Stimulated activated effector memory CD8-positive, alpha-beta T cell treated with anti-CD3 and anti-CD28 coated beads, Interleukin-12 subunit alpha, Interleukin-12 subunit beta, amount 100 ng/mL, for 72 hours (primary cell): ENCODE measurements at regions not wholly inside any gene's neighbourhood (a gene's known extent, or its start where the extent isn't known, plus 50 kb on each side); places are given as distances from the start of the nearest gene placed in this dataset.
"Not testable (repeated sequence)": the region's sequence is repeated elsewhere in the genome, so short reads cannot be mapped to it uniquely, and the experiment has no call there.

Experiments
- ATAC-seq: fragments of 150-1000 bp; cut with Tn5 transposase; 2 replicates; pipeline ENCODE4 v1.10.0; 2021
- DNase-seq, 2 donors: peaks; one replicate each; pipeline ENCODE4 v3.0.0; 2021 to 2022; ENCODE audit warnings: low spot score in 2 of 2
- H3K27ac Mint-ChIP-seq: one replicate; pipeline ENCODE4 v1.8.0; 2022; ENCODE audit warnings: mild to moderate bottlenecking, mixed read lengths
- H3K36me3 Mint-ChIP-seq: one replicate; pipeline ENCODE4 v1.8.0; 2022; ENCODE audit warnings: mild to moderate bottlenecking, mixed read lengths
- H3K4me1 Mint-ChIP-seq: one replicate; pipeline ENCODE4 v1.8.0; 2022; ENCODE audit warnings: mixed read lengths
- H3K4me3 Mint-ChIP-seq: one replicate; pipeline ENCODE4 v1.8.0; 2022; ENCODE audit warnings: mild to moderate bottlenecking, mixed read lengths
- H3K9me3 Mint-ChIP-seq: one replicate; pipeline ENCODE4 v1.8.0; 2022; ENCODE audit warnings: mixed read lengths

DNA sequence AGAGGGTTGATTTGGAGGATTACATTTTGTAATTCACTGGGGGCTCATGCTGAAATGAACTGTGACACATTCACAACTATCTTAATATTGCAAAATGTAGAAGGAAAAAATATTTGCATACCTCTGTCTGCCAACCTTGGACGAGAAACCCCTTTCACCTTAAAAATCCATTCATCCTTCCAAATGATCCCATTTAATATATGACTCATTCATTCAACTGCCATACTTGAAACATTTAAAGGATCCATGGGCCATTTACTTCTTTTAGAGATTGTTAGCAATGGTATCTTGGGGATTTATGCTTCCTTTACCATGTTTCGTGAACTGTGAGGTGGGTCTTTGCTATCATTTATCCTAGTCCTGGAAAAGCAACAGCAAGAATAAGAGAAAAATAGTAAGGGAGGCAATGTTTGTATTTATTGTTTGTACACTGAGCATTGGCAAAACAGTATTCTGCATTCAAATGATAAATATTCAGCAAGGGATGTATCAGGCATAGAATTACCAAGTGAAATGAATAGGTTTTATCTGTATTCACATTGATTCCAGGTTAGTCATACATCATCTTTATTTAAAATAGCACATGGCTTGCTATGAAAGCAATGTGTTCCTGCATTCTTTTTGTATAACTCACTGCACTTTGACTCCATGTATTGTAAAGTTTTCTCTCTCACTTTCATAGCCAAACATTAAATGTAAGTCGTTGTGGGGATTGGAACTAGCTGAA, 378.1 kb downstream of the NSUN3 start:
- ATAC-seq (no peak), DNase-seq (no peak)
- Mint-ChIP-seq H3K4me1 (no peaks in the 10 kb centered on the region), H3K27ac (no peak overlapping the region), H3K9me3 (peaks cover 10% of the 10 kb centered on the region), H3K4me3 (no peak overlapping the region), H3K36me3 (no peaks in the 10 kb centered on the region)

DNA sequence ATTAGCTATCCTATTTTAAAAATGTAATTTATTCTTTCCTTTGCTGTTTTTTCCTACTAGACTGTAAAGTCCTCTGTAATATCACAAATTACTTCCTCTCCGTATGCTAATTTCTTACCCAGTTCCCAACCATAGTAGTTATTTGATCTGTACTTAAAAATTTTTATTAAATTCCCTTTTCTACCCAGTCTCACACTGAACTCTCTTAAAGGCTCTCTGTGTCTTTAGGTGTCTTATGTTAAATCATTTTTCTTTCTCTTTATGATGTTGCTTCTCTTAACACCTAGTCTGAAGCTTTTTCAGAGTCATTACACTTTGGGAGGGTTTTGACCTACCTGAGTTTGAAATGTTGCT, 378.6 kb downstream of the NSUN3 start:
- peaks cover 10% of the 10 kb centered on the region for H3K9me3 Mint-ChIP-seq
- no peaks in the 10 kb centered on the region for H3K4me1 Mint-ChIP-seq
- H3K27ac Mint-ChIP-seq, result no peak overlapping the region
- H3K4me3 Mint-ChIP-seq, result no peak overlapping the region
- no peaks in the 10 kb centered on the region for H3K36me3 Mint-ChIP-seq
- DNase-seq (no peak), ATAC-seq (no peak)

DNA sequence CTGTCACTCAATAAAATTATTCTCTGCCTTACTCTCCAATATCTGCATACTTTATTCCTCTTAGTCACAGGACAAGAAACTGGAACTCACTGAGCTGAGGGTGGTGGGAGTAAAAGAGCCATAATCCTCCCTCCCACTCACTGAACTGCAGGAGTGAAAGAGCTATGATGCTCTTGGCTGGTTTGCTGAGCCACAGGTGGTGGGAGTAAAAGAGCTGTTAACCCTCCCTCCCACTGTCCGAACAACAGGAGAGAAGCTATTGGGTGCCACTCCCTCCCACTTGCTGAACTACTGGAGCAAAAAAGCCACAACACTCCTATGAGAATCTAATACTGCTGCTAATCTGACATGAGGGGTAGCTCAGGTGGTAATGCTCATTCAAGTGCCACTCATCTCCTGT, 391.0 kb downstream of the NSUN3 start:
- H3K4me3 Mint-ChIP-seq, result no peak overlapping the region

DNA sequence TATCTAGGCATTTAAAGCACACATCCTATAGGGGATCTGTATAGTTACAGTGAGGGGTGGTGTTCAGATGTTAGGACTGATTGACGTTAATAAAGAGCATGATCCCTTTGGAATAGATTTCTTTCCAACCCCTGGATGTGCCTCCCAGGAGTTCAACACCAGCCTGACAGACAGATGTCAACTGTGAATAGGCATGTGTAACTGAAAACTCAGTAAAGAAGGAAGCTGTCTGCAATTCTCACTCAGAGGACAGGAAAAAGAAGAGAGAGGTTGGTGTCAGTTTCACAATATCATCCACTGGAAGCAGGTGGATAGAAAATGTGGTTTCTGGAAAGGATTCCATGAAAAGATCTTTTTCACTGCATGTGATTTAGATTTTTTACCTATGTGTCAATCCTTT, 396.3 kb downstream of the NSUN3 start:
- no peaks in the 10 kb centered on the region for H3K36me3 Mint-ChIP-seq
- no peak overlapping the region for H3K27ac Mint-ChIP-seq
- DNase-seq, result no peak
- no peaks in the 10 kb centered on the region for H3K4me1 Mint-ChIP-seq
- H3K9me3 Mint-ChIP-seq, result peaks cover 6% of the 10 kb centered on the region
- ATAC-seq, result no peak
- H3K4me3 Mint-ChIP-seq, result no peak overlapping the region

More for the DNA sequence above, 391.0 kb downstream of the NSUN3 start:
- no peaks in the 10 kb centered on the region for H3K36me3 Mint-ChIP-seq
- H3K4me1 Mint-ChIP-seq, result no peaks in the 10 kb centered on the region
- ATAC-seq (no peak), DNase-seq (no peak)
- H3K27ac Mint-ChIP-seq, result no peak overlapping the region
- peaks cover 7% of the 10 kb centered on the region for H3K9me3 Mint-ChIP-seq

DNA sequence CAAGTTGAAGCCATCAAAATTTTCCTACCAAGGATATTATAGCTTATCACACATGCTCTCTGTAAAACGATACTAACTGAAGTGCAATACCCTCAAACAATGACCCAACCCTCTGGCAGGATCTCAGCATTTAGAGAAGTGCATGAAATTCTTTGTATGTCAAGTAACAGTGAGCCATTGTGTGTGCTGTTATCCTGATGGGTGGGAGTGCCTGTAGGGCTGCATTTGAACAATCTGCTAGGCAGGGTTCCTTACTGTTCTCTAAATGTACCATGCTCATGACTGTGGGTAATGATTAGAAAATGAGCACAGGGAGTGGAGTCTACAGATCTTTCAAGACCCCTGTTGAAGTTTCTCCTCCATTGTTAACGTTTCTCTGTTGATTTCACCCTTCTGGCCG, 398.1 kb downstream of the NSUN3 start:
- Mint-ChIP-seq H3K4me1 (no peaks in the 10 kb centered on the region), H3K36me3 (no peaks in the 10 kb centered on the region), H3K27ac (no peak overlapping the region), H3K4me3 (no peak overlapping the region), H3K9me3 (peaks cover 6% of the 10 kb centered on the region)
- DNase-seq (no peak), ATAC-seq (no peak)

DNA sequence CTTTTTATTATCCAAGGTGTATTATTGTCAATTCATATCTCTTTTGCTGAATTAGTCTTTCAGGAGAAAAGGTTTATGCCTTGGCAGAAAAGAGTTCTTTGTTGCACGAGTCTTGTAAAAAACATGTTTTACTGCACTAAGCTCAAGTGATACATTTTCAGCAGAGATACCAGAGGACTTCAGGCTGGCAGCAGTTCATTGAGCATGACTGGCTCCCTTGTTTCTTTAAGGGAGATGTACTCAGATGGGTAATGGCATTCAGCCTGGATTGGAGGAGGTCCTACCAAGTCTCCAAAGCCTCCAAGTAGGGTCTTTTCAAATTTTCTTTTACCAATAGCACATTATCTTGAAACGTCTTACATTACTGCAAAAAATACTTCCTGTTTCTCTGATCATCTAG, 400.1 kb downstream of the NSUN3 start:
- H3K4me1 Mint-ChIP-seq, result no peaks in the 10 kb centered on the region
- DNase-seq (no peak), ATAC-seq (no peak)
- no peaks in the 10 kb centered on the region for H3K36me3 Mint-ChIP-seq
- H3K27ac Mint-ChIP-seq, result no peak overlapping the region
- no peak overlapping the region for H3K4me3 Mint-ChIP-seq
- H3K9me3 Mint-ChIP-seq, result peaks cover 6% of the 10 kb centered on the region

DNA sequence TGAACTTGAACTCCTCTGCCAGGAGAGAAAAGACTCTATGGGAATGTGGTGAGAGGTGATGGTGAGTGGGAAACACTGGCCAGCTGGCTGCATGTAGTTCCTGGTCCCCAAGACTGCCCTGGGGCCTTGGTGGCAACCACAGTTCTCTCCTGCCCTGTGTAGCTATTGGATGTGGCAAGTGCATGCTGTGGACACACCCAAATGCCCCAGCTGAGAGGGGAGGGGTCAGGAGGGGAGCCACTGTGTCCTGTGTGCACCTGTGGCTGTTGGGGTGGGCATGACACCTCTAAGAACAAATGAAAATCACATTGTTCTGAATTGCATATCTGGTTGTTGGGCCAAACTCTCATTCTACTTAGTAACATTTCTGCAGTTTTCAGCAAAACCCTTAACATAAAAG, 409.6 kb downstream of the NSUN3 start:
- Mint-ChIP-seq H3K4me3 (no peak overlapping the region), H3K27ac (no peak overlapping the region), H3K9me3 (no peaks in the 10 kb centered on the region), H3K36me3 (no peaks in the 10 kb centered on the region), H3K4me1 (no peaks in the 10 kb centered on the region)
- no peak for ATAC-seq
- DNase-seq, result no peak

DNA sequence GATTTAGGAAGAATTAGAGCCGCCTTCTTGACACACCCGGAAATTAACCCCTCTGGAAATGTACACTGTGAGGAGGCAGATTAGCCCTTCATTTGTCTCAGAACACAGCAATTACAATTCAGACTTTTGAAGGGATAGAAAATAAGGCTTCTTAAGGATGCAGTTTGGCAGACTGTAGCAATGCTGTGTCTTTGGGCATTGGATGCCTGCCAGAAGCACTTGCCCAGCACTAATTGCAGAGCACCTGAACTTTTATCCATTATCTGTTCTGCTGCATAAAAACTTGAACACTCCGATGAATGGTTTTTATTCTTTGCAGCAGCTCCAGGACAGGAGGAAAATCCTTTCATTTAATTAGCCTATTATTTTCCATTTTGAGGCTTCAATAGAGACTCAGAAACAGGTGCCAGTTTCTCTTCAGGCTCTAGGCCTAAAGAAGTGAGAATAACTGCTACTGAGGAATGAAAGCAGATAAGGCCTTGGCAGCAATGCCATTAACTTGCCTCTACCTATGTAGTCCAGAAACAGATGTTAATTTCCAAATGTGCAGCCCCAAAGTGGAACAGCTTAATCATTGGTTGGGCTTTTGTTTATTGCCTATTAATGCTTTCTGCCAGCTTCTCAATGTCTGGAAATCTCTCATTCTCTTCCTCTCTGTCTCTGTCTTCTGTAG, 418.5 kb downstream of the NSUN3 start:
- H3K4me1 Mint-ChIP-seq, result no peaks in the 10 kb centered on the region
- ATAC-seq, result no peak
- DNase-seq, result no peak
- no peak overlapping the region for H3K27ac Mint-ChIP-seq
- H3K36me3 Mint-ChIP-seq, result no peaks in the 10 kb centered on the region
- no peak overlapping the region for H3K4me3 Mint-ChIP-seq
- peaks cover 3% of the 10 kb centered on the region for H3K9me3 Mint-ChIP-seq

DNA sequence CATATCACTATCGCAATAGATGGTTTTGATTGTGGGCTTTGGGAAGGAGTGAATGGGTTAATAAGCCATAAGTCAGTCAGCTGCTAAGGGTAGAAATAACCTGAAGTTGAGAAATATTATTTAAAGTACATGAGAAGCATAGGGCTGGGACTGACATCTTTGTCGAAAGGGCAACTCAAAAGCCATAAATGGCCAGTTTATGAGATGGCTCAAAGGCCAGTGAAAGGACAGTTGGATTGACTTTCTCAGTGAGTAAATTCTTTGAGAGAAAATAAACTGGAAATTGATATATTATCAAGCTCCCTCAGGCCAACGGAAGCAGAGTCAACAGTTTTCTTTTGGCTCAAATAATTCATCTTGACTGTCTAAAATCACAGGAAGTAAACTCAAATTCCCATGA, 419.8 kb downstream of the NSUN3 start:
- H3K4me3 Mint-ChIP-seq, result no peak overlapping the region
- DNase-seq (no peak), ATAC-seq (no peak)
- no peak overlapping the region for H3K27ac Mint-ChIP-seq
- H3K9me3 Mint-ChIP-seq, result peaks cover 3% of the 10 kb centered on the region
- H3K36me3 Mint-ChIP-seq, result no peaks in the 10 kb centered on the region
- H3K4me1 Mint-ChIP-seq, result no peaks in the 10 kb centered on the region

DNA sequence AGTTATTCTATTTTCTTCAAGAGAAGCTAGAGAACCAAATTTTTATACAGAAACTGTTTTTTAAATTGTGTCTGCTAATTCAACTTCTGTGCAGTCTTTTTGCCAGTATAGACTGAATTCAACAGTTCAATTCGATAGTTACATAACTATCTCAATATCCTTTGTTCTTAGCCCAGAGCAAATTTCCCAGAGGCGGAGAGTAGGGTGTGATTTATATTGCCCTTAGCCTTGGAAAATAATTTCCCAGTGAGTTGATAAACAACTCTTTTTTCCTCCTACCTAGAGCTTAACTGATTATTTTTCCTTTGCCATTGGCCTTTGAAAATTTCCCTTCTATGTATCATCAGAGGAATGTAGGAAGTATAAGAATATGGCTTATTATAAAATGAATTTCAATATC, 420.5 kb downstream of the NSUN3 start:
- Mint-ChIP-seq H3K36me3 (no peaks in the 10 kb centered on the region), H3K4me3 (no peak overlapping the region), H3K9me3 (peaks cover 3% of the 10 kb centered on the region), H3K4me1 (no peaks in the 10 kb centered on the region), H3K27ac (no peak overlapping the region)
- DNase-seq, result no peak
- ATAC-seq, result no peak

DNA sequence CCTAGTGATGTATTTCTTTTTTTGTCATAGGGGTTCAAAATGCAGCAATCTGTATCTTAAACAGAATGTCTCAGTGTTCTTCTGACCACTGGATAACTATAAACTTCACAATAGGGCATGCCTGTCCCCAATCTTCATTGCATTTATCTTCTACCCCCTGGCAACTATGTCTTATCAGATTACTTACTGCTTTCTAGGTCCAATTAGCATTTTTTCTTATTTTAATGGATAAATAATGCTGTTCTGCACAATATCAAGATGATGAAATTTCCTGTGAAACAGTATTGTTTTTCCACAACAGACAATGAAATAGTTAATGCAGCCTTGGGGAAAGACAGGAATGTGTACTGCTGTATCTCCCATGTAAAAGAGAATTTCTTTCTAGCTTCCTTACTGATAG, 432.1 kb downstream of the NSUN3 start:
- no peak for DNase-seq
- H3K9me3 Mint-ChIP-seq, result peaks cover 19% of the 10 kb centered on the region
- no peak overlapping the region for H3K4me3 Mint-ChIP-seq
- no peaks in the 10 kb centered on the region for H3K4me1 Mint-ChIP-seq
- no peak for ATAC-seq
- H3K27ac Mint-ChIP-seq, result no peak overlapping the region
- no peaks in the 10 kb centered on the region for H3K36me3 Mint-ChIP-seq

DNA sequence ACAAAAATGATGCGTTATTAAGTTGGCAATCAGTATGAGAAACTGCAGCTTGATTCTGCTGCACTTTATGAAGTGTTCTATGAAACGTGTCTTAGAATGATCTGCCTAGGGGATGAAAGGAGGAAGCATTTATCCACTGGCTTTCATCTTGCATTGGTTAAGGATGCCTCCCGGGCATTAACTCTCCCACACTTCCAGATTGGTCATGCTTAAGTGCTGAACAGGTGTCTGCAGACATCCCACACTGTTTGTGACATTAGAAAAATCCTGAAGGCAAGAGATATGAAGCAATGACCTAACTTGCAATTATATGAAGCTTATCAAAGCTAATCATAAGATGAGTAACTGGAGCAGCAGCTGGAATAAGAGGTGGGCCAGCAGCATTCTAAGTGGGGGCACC, 437.3 kb downstream of the NSUN3 start:
- Mint-ChIP-seq H3K4me3 (no peak overlapping the region), H3K36me3 (no peaks in the 10 kb centered on the region), H3K27ac (no peak overlapping the region), H3K4me1 (no peaks in the 10 kb centered on the region), H3K9me3 (peaks cover 17% of the 10 kb centered on the region)
- ATAC-seq (no peak), DNase-seq (no peak)

DNA sequence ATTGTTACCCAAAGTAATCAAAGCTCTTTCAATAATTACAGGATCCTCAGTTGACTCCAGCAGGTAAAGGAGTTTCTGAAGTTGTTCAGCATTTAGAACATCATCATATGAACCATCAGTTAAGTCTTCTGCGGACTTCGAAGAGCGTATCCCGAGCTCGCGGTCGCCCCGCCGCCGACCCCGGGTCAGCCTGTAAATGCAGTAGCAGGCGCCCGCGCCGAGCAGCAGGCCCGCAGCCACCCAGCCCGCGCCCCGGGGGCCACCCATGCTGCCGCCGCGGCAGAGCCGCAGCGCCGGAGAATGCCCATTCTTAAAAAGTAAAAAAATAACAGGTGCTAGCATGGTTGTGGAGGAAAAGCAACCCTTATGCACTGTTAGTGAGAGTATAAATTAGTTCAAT, 444.5 kb downstream of the NSUN3 start:
- ATAC-seq, H3K4me1 Mint-ChIP-seq, H3K9me3 Mint-ChIP-seq, DNase-seq, H3K27ac Mint-ChIP-seq, H3K36me3 Mint-ChIP-seq, H3K4me3 Mint-ChIP-seq: not testable (repeated sequence)

DNA sequence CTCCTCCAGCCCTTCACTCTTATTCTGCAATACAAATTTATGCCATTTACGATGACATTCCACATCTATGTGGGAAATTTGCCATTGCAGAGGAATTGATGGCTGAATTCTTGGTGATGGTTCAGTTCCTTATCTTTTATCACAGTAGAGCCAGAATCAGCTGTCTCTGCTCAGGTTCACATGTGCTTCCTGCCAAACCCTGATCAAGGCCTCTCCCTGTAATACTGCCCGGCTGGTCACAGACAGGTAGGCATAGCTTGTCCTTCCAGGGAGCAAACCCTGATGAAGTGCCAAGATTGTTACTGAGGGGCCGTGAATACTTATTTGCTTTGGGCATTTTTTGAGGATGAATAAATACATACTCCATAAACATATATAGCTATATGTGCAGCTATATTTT, 450.0 kb downstream of the NSUN3 start:
- no peaks in the 10 kb centered on the region for H3K4me1 Mint-ChIP-seq
- DNase-seq (no peak), ATAC-seq (no peak)
- no peak overlapping the region for H3K4me3 Mint-ChIP-seq
- H3K27ac Mint-ChIP-seq, result no peak overlapping the region
- peaks cover 3% of the 10 kb centered on the region for H3K9me3 Mint-ChIP-seq
- no peaks in the 10 kb centered on the region for H3K36me3 Mint-ChIP-seq

DNA sequence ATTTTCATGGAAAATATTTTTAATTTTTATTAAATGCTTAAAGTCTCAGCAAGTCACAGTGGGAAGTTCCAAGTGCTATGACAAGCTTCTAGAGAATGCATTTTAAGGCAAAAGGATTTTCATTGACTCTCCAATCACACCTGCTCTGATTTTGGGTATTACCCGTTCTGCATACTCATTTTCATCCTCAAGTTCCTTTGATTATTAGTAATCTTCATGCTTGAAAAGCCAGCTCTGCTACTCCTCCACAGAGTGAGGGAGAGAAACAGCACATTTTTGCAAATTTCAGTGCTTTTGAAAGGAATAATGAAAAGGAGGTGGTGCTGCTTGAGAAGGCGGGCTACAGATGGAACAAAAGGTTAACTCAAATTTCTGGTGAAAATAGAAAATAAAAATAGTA, 450.7 kb downstream of the NSUN3 start:
- Mint-ChIP-seq H3K9me3 (peaks cover 3% of the 10 kb centered on the region), H3K36me3 (no peaks in the 10 kb centered on the region), H3K4me3 (no peak overlapping the region), H3K27ac (no peak overlapping the region), H3K4me1 (no peaks in the 10 kb centered on the region)
- DNase-seq (no peak), ATAC-seq (no peak)

DNA sequence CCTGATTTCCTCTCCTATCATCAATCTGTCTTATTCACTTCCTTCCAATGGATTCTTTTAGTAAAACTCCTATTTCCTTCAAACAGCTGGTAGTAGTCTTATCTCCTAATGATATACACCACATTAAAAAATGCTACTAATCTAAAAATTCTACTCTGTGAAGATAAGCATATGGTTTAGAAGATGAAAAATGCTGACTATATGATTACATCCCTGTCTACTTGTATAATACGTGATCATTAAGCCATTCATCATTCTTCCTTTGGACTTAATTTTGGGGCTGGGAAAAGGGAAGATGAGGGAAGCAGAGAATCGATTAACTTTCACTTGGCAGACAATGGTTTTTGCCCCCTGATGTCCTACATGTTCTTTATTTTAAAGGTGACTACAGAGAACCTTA, 453.1 kb downstream of the NSUN3 start:
- H3K36me3 Mint-ChIP-seq, result no peaks in the 10 kb centered on the region
- H3K4me1 Mint-ChIP-seq, result no peaks in the 10 kb centered on the region
- no peak overlapping the region for H3K27ac Mint-ChIP-seq
- ATAC-seq (no peak), DNase-seq (no peak)
- peaks cover 8% of the 10 kb centered on the region for H3K9me3 Mint-ChIP-seq
- H3K4me3 Mint-ChIP-seq, result no peak overlapping the region
